ENCODE measurements at regions not wholly inside any gene's neighbourhood (a gene's known extent, or its start where the extent isn't known, plus 50 kb on each side); places are given as distances from the start of the nearest gene placed in this dataset.

DNA sequence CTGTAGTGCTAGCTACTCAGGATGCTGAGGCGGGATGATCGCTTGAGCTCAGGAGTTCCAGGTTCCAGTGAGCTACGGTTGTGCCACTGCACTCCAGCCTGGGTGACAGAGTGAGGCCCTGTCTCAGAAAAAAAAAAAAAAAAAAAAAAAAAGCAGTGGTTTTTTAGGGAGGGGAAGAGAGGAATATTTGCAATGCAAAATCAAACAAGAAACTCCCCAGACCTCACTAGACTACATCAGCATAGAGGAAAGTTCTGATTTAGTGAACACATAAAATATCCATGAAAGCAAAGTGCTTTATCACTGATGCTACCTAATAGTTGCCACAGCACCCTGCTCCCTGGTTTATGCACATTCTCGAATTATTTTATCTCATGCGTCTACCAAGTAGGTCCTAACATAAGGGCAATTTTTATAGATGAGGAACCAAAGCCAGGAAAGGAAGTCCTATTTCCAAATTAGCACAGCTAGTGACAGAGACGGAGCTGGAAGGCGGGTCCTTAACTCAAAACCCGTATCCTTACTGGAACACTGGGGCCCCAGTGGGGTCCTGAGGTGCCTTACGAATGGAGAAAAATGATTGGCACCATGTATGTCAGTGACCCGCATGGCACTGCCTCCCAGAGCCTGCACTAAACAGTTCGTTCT, 50.7 kb upstream of the GPR157 start:
- Histone ChIP-seq H3K79me1 (ENCODE audit: low read depth, low read length) (peaks cover 17% of the 10 kb centered on the region), H3K27me3 (ENCODE audit: control insufficient read depth in 3 of 3, insufficient read depth in 3 of 3, low read depth in 1 of 3, low read length in 3 of 3) (peaks cover 0 to 33% (median 21%) of the 10 kb centered on the region in 3 experiments), H3K9ac (ENCODE audit: low read depth, low read length, poor library complexity) (no peak overlapping the region), H3K4me2 (ENCODE audit: insufficient read depth, low read length, poor library complexity, severe bottlenecking) (no peak overlapping the region), H2BK120ac (ENCODE audit: low read depth, low read length) (no peak overlapping the region), H2AFZ (ENCODE audit: low read length) (no peak overlapping the region), H2BK12ac (ENCODE audit: low read length) (no peak overlapping the region), H3K4me1 (ENCODE audit: control insufficient read depth in 2 of 2, insufficient read depth in 1 of 2, low read depth in 1 of 2, low read length in 2 of 2) (peaks cover 2 to 17% of the 10 kb centered on the region in 2 donors), H3K27ac (replicated peaks; ENCODE audit: low read length) (no peak overlapping the region), H3K36me3 (replicated peaks in 1 of 2; ENCODE audit: control insufficient read depth in 2 of 2, insufficient read depth in 2 of 2, low read length in 2 of 2) (peaks cover 0 to 4% of the 10 kb centered on the region in 2 donors), H3K4ac (ENCODE audit: low read length) (no peak overlapping the region), H3K23ac (ENCODE audit: low read depth, low read length, poor library complexity) (no peak overlapping the region), H4K8ac (ENCODE audit: low read depth, low read length) (no peak overlapping the region), H2BK15ac (ENCODE audit: low read length) (no peak overlapping the region), H3K9me3 (replicated peaks in 1 of 2; ENCODE audit: control insufficient read depth in 2 of 2, insufficient read depth in 1 of 2, low read depth in 1 of 2, low read length in 2 of 2) (peaks cover 3 to 10% of the 10 kb centered on the region in 2 donors), H3K18ac (ENCODE audit: low read length) (no peak overlapping the region), H4K91ac (ENCODE audit: low read depth, low read length, poor library complexity) (no peak overlapping the region), H2AK5ac (ENCODE audit: low read depth, low read length) (no peak overlapping the region), H2BK5ac (ENCODE audit: low read length) (no peak overlapping the region), H3K4me3 (ENCODE audit: low read length in 2 of 2) (no peak overlapping the region), H3K14ac (ENCODE audit: low read length) (no peak overlapping the region)
- DNase-seq (ENCODE audit: low spot score) = no peak
- no CpG with 5 or more reads among the region's 11 CpGs for WGBS, 2 donors (ENCODE audit: extremely low coverage in 2 of 2, insufficient read length in 2 of 2, insufficient replicate concordance in 1 of 2)

- peak overlapping the region in 1 of 2 donors; percentile 74 for H3K4me3 ChIP-seq (ENCODE audit: low read length in 2 of 2)
- no CpG with 5 or more reads among the region's 8 CpGs for WGBS, 2 donors (ENCODE audit: extremely low coverage in 2 of 2, insufficient read length in 2 of 2, insufficient replicate concordance in 1 of 2)
Observed at GRCh38 chr1:9180111-9180819, 51.4 kb upstream of the GPR157 start.

DNA sequence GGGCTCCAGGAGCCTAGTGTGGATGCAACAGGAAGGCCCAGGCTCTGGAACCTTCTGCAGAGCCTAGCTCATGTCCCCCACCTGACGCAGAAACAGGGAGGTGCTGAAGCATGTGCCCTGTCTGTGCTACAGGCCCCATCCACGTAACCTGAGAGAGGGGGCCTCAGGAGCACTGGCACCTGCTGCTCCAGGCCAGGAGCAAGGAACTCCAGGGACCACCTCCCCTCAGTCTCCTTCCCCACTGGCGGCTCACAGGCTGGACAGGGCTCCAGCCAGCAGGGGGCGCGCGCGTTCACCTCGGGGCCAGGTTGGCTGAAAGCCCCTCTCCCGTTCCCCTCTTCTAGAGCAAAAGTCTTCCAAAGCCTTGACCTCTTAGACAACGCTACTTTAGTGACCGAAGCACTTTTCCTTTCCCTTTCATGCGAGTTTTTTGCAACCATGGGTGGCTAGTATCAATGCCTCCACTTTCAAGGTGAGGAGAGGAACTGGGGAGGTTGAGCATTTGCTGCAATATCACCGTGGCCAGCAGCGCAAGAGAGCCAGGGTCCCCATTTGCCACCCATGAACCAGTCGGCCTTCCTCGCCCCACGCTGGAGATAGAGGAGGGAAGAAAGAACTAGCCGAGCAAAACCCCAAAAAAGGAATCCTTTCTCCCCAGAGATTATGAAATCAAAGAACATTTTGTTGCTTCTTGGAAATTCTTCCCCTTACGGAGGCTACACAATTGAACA, 52.4 kb upstream of the GPR157 start:
- Histone ChIP-seq H2AK5ac (ENCODE audit: low read depth, low read length) (peak overlapping the region; percentile 37), H4K91ac (ENCODE audit: low read depth, low read length, poor library complexity) (no peak overlapping the region), H2BK5ac (ENCODE audit: low read length) (no peak overlapping the region), H2BK120ac (ENCODE audit: low read depth, low read length) (no peak overlapping the region), H3K4me2 (ENCODE audit: insufficient read depth, low read length, poor library complexity, severe bottlenecking) (peak overlapping the region; percentile 91), H3K27me3 (ENCODE audit: control insufficient read depth in 3 of 3, insufficient read depth in 3 of 3, low read depth in 1 of 3, low read length in 3 of 3) (peaks cover 0 to 41% (median 21%) of the 10 kb centered on the region in 3 experiments), H3K4me3 (ENCODE audit: low read length in 2 of 2) (peak overlapping the region; percentile 45 to 83), H3K36me3 (replicated peaks in 1 of 2; ENCODE audit: control insufficient read depth in 2 of 2, insufficient read depth in 2 of 2, low read length in 2 of 2) (peaks cover 0 to 3% of the 10 kb centered on the region in 2 donors), H3K79me1 (ENCODE audit: low read depth, low read length) (peaks cover 17% of the 10 kb centered on the region), H3K27ac (replicated peaks; ENCODE audit: low read length) (no peak overlapping the region), H3K23ac (ENCODE audit: low read depth, low read length, poor library complexity) (no peak overlapping the region), H3K4me1 (ENCODE audit: control insufficient read depth in 2 of 2, insufficient read depth in 1 of 2, low read depth in 1 of 2, low read length in 2 of 2) (peaks cover 2 to 20% of the 10 kb centered on the region in 2 donors), H3K9ac (ENCODE audit: low read depth, low read length, poor library complexity) (no peak overlapping the region), H3K9me3 (replicated peaks in 1 of 2; ENCODE audit: control insufficient read depth in 2 of 2, insufficient read depth in 1 of 2, low read depth in 1 of 2, low read length in 2 of 2) (peaks cover 3 to 4% of the 10 kb centered on the region in 2 donors), H4K8ac (ENCODE audit: low read depth, low read length) (no peak overlapping the region), H2BK15ac (ENCODE audit: low read length) (peak overlapping the region; percentile 95), H2BK12ac (ENCODE audit: low read length) (no peak overlapping the region), H3K14ac (ENCODE audit: low read length) (no peak overlapping the region), H3K18ac (ENCODE audit: low read length) (peak overlapping the region; percentile 80), H2AFZ (ENCODE audit: low read length) (peak overlapping the region; percentile 82), H3K4ac (ENCODE audit: low read length) (no peak overlapping the region)
- WGBS, 2 donors (ENCODE audit: extremely low coverage in 2 of 2, insufficient read length in 2 of 2, insufficient replicate concordance in 1 of 2) = no CpG with 5 or more reads among the region's 19 CpGs
- DNase-seq (ENCODE audit: low spot score) = peak; percentile 72

More at GRCh38 chr1:9180111-9180819, 51.4 kb upstream of the GPR157 start:
- Histone ChIP-seq H3K36me3 (replicated peaks in 1 of 2; ENCODE audit: control insufficient read depth in 2 of 2, insufficient read depth in 2 of 2, low read length in 2 of 2) (peaks cover 0 to 2% of the 10 kb centered on the region in 2 donors), H2BK15ac (ENCODE audit: low read length) (no peak overlapping the region), H3K14ac (ENCODE audit: low read length) (no peak overlapping the region), H3K9ac (ENCODE audit: low read depth, low read length, poor library complexity) (peak overlapping the region; percentile 17), H3K27ac (replicated peaks; ENCODE audit: low read length) (no peak overlapping the region), H2BK5ac (ENCODE audit: low read length) (no peak overlapping the region), H3K27me3 (ENCODE audit: control insufficient read depth in 3 of 3, insufficient read depth in 3 of 3, low read depth in 1 of 3, low read length in 3 of 3) (peaks cover 0 to 39% (median 21%) of the 10 kb centered on the region in 3 experiments), H3K4ac (ENCODE audit: low read length) (no peak overlapping the region), H4K8ac (ENCODE audit: low read depth, low read length) (no peak overlapping the region), H3K4me2 (ENCODE audit: insufficient read depth, low read length, poor library complexity, severe bottlenecking) (no peak overlapping the region), H3K4me1 (ENCODE audit: control insufficient read depth in 2 of 2, insufficient read depth in 1 of 2, low read depth in 1 of 2, low read length in 2 of 2) (peaks cover 2 to 20% of the 10 kb centered on the region in 2 donors), H4K91ac (ENCODE audit: low read depth, low read length, poor library complexity) (no peak overlapping the region), H2AK5ac (ENCODE audit: low read depth, low read length) (peak overlapping the region; percentile 37), H2BK12ac (ENCODE audit: low read length) (peak overlapping the region; percentile 24), H2BK120ac (ENCODE audit: low read depth, low read length) (no peak overlapping the region), H3K79me1 (ENCODE audit: low read depth, low read length) (peaks cover 17% of the 10 kb centered on the region), H2AFZ (ENCODE audit: low read length) (no peak overlapping the region), H3K9me3 (replicated peaks in 1 of 2; ENCODE audit: control insufficient read depth in 2 of 2, insufficient read depth in 1 of 2, low read depth in 1 of 2, low read length in 2 of 2) (peaks cover 3 to 7% of the 10 kb centered on the region in 2 donors), H3K23ac (ENCODE audit: low read depth, low read length, poor library complexity) (no peak overlapping the region), H3K18ac (ENCODE audit: low read length) (no peak overlapping the region)
- DNase-seq (ENCODE audit: low spot score) = no peak
